ENCODE measurements at regions not wholly inside any gene's neighbourhood (a gene's known extent, or its start where the extent isn't known, plus 50 kb on each side); places are given as distances from the start of the nearest gene placed in this dataset.

DNA sequence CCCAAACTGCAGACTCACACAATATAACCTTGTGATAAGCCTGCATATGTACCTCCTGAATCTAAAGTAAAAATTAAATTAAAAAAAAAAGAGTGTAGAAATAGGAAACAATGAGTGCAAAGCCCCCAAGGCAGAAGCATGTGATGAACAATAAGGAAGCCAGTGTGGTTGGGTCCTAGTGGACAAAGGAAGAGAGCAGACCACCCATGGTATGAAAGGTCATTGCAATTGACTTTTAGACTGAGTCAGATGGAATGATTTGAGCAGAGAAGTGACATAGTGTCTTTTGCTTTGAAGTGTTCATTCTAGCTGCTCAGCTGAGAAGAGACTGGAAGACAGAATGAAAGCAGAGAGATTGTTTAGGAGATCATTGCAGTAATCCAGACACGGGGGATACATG lies 417.1 kb downstream of the RAD51AP2 start:
- TF ChIP-seq, protein P1, sequence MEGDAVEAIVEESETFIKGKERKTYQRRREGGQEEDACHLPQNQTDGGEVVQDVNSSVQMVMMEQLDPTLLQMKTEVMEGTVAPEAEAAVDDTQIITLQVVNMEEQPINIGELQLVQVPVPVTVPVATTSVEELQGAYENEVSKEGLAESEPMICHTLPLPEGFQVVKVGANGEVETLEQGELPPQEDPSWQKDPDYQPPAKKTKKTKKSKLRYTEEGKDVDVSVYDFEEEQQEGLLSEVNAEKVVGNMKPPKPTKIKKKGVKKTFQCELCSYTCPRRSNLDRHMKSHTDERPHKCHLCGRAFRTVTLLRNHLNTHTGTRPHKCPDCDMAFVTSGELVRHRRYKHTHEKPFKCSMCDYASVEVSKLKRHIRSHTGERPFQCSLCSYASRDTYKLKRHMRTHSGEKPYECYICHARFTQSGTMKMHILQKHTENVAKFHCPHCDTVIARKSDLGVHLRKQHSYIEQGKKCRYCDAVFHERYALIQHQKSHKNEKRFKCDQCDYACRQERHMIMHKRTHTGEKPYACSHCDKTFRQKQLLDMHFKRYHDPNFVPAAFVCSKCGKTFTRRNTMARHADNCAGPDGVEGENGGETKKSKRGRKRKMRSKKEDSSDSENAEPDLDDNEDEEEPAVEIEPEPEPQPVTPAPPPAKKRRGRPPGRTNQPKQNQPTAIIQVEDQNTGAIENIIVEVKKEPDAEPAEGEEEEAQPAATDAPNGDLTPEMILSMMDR (IDR thresholded peaks at IDR 0.05): no peak
- TF ChIP-seq POLR2A (IDR thresholded peaks at IDR 0.05) (no peak), POLR2AphosphoS5 (IDR thresholded peaks at IDR 0.05) (no peak)

Data from prostate gland (tissue), 2 donors.